SK-N-SH (cell line): ENCODE measurements at regions not wholly inside any gene's neighbourhood (a gene's known extent, or its start where the extent isn't known, plus 50 kb on each side); places are given as distances from the start of the nearest gene placed in this dataset.

Source experiments
- CTCF ChIP-seq: fragments of 200-600 bp; sonication (generic); IDR thresholded peaks from 2 replicates; pipeline ENCODE4 v1.6.1; 2017; ENCODE audit warnings: antibody characterized with exemption, mild to moderate bottlenecking, moderate library complexity
- EP300 ChIP-seq, 2 experiments: IDR thresholded peaks; 2 replicates each; pipeline versions ENCODE4 v1.4.0 to v1.6.1; 2012; ENCODE audit warnings: borderline replicate concordance in 1 of 2, low read depth in 1 of 2, low read length in 1 of 2
- FOXJ3 ChIP-seq: sonication (generic); formaldehyde crosslinking; IDR thresholded peaks from 2 replicates; pipeline ENCODE4 v1.5.1; 2020; ENCODE audit warnings: mild to moderate bottlenecking, missing genetic modification reagents
- MEF2A ChIP-seq: IDR thresholded peaks from 2 replicates; pipeline ENCODE4 v1.4.0; 2012; ENCODE audit warnings: low read depth, borderline replicate concordance
- MXI1 ChIP-seq: IDR thresholded peaks from 2 replicates; pipeline ENCODE4 v1.6.1; 2012; ENCODE audit warnings: mild to moderate bottlenecking, low read depth, low read length, improper control_type of control experiment
- PBX3 ChIP-seq: IDR thresholded peaks from 2 replicates; pipeline ENCODE4; 2012
- POLR2AphosphoS5 ChIP-seq: IDR thresholded peaks from 2 replicates; pipeline ENCODE4 v1.6.1; 2012; ENCODE audit warnings: low read depth, low read length
- SIN3A ChIP-seq: IDR thresholded peaks from 2 replicates; pipeline ENCODE4 v1.6.1; 2012; ENCODE audit warnings: low read depth, mild to moderate bottlenecking, low read length, moderate library complexity, borderline replicate concordance
- TAF1 ChIP-seq: IDR thresholded peaks from 2 replicates; pipeline ENCODE4 v1.6.1; 2012; ENCODE audit warnings: low read depth, mild to moderate bottlenecking, low read length, moderate library complexity, borderline replicate concordance
- TEAD4 ChIP-seq: IDR thresholded peaks from 2 replicates; pipeline ENCODE4 v1.4.0; 2012; ENCODE audit warnings: mild to moderate bottlenecking, borderline replicate concordance; ENCODE audit not compliant: insufficient read depth
- ZBTB33 ChIP-seq: IDR thresholded peaks from 2 replicates; pipeline ENCODE4 v1.4.0; 2012; ENCODE audit warnings: low read depth, borderline replicate concordance
- TF ChIP-seq, protein P1 (sequence below): IDR thresholded peaks from 2 replicates; pipeline ENCODE4 v1.4.0; 2012; ENCODE audit warnings: low read depth

GRCh38 chr16:86110726-86111125 lies 211.8 kb downstream of the IRF8 start:
- no peak for TF ChIP-seq CTCF
- TF ChIP-seq TAF1 = no peak
- TF ChIP-seq POLR2AphosphoS5 = no peak
- TF ChIP-seq PBX3 = no peak
- TF ChIP-seq, protein P1, sequence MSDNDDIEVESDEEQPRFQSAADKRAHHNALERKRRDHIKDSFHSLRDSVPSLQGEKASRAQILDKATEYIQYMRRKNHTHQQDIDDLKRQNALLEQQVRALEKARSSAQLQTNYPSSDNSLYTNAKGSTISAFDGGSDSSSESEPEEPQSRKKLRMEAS = no peak
- no peak for TF ChIP-seq EP300 (IDR thresholded peaks at IDR 0.05; ENCODE audit: borderline replicate concordance in 1 of 2, low read depth in 1 of 2, low read length in 1 of 2)
- TF ChIP-seq SIN3A = no peak
- no peak for TF ChIP-seq FOXJ3 (CRISPR knock-in tag)
- no peak for TF ChIP-seq TEAD4
- TF ChIP-seq MEF2A = no peak
- TF ChIP-seq ZBTB33 = no peak
- no peak for TF ChIP-seq MXI1
